GM19328 (cell line): ENCODE measurements at regions not wholly inside any gene's neighbourhood (a gene's known extent, or its start where the extent isn't known, plus 50 kb on each side); places are given as distances from the start of the nearest gene placed in this dataset.

Experiments
- ATAC-seq: cut with Tn5 transposase; IDR thresholded peaks from one replicate; pipeline ENCODE4 v1.9.1; 2021; ENCODE audit warnings: mild to moderate bottlenecking, moderate library complexity; ENCODE audit not compliant: unreplicated experiment

DNA sequence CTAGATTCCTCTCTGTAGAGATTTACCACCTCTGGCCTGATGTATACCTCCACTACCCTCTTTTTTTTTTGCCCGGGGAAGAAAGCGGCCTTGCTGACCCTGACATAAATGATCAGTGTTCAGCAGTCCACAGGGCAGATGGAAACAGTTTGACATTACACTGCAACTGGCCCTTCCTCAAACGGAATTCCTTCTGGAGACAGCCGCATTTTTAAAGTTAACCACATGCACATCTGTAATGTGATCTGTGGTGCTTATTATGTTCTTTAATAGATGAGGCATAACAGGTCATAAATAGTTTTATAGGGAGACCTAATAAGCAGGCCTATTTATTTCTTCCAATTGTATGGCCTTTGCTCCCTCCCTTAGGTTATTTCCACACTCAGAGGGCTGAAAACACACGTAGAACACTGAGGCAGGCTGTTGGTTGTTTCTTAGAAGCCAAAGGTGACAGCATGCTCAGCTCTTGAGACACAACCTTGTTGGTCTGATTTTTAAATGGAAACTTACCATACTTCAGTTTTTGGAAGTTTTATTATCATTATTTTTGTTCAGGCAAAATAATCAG, 84.0 kb upstream of the APC start:
- ATAC-seq, result no peak

DNA sequence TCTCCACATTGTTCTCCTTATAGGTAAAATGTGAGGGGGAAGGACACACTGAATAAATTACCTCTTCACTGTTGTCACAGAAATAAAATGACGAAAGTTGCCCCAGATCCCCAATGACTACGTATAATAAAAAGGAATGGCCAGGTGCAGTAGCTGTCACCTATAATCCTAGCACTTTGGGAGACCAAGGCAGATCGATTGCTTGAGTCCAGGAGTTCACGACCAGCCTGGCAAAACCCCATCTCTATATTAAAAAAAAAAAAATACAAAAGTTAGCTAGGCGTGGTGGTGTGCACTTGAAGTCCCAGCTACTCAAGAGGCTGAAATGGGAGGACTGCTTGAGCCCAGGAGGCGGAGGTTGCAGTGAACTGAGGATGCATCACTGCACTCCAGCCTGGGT, 82.2 kb upstream of the APC start:
- no peak for ATAC-seq

DNA sequence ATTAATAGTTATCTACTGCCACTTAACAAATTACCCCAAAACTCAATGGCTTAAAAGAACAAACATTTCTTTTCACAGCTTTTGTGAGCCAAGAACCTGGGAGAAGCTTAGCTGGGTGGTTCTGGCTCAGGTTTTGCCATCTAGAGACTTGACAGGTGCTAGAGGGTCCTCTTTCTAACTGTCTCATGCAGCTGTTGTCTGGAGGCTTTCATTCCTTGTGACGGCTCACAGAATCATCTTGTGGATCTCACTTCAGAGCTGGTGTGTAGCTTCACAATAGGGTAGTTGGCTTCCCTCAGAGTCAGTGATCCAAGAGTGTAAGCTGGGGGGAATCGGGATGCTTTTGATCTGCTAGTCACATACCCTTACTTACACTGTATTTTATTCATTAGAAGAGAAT, 81.2 kb upstream of the APC start:
- ATAC-seq, result no peak

DNA sequence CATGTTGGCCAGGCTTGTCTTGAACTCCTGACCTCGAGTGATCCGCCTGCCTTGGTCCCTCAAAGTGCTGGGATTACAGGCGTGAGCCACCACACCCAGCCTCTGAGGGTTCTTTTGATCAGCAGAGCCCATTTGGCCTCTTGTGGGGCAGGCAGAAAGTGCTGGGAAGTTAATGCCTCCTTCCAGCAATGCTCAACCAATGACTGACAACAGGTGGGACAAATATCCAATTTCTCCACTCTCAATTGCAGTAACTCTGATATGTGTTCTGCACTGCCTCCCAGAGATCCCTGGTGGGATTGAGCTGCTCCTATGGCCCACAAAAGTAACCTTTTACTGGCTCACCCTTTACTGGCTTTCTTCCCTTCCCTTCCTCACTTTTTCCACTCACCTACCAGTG, 79.9 kb upstream of the APC start:
- ATAC-seq, result no peak

- ATAC-seq, result no peak
Measured at GRCh38 chr5:112660359-112660758, 77.3 kb upstream of the APC start.

GRCh38 chr5:112663146-112663545, 74.5 kb upstream of the APC start:
- no peak for ATAC-seq

GRCh38 chr5:112668016-112668415, 69.7 kb upstream of the APC start:
- ATAC-seq, result no peak

GRCh38 chr5:112668911-112669310, 68.8 kb upstream of the APC start:
- ATAC-seq, result no peak

DNA sequence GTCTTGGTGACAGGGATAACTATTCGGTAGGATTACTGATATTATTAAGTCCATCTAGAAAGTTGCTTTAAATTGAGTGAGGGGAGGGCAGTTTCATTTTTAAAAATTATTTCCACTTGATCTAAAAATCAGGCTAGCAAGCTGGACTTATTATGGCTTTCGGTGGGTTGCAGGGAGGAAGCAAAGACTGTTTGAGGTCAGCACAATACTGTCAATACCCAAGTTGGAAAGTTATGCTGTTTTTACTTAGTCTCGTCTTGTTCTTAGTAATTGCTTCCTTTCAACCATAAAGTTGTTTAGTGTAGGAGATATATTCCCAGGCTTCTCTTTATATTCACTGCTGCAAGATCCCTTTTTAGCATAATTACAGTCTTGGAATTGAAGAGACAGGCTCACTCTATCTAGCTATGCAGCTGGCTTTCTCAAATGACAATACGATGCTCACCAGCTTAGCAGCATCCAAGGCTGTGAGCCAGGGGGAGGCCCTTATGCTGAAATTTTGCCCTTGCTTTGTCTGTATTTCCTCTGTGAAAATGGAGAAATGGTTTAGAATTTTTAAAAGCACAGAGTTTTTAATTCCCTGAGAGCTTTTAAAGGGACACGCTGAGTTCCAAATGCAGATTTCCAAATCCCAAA, 68.2 kb upstream of the APC start:
- no peak for ATAC-seq

DNA sequence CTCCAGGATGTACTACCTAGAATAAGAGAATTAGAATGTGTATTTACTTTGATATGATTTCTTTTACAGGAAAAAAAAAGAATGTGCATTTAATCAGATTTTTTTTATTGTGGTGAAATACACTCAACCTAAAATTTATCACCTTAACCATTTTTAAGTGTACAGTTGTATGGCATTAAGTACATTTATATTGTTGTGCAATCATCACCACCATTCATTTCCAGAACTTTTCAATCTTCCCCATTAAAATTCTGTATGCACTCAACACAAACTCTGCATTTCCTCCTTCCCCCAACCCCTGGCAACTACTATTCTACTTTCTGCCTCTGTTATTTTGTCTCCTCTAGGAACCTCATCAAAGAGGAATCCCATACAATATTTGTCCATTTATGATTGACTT, 66.0 kb upstream of the APC start:
- no peak for ATAC-seq

DNA sequence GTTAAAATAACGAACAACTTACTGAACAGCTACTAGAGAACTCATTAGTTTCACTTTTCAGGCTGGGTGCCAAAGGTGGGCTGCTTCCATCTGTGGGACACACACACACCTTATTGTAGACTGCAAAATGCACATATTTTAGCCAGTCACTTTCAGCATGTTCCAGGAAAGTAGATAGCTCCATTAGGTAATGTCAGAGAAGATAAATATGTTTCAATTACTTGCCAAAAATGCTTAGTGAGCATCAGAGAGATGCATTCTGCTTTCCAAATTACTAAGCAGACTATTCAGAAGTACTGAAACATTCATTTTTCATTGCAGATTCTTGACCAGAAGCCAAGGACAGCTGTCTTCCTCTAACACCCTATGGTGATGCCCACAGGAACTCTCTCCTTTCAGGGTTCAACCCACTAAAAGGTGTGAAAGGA, 56.2 kb upstream of the APC start:
- no peak for ATAC-seq

DNA sequence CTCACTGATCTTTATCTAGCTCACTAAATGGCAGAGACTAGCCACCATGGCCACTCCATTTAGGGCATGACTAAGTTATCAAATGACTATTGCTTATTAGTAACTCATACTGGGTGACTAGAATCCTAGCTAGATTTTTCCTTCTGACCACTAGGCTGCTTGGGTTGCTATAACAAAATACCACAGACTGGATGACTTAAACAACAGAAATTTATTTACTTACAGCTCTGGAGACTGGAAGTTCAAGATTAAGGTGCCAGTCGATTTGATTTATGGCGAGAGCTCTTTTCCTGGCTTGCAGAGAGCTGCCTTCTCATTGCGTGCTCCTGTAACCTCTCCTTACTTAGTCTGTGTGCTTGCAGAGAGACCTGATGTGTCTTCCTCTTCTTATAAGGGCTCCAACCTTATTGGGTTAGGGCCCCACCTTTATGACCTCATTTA, 55.0 kb upstream of the APC start:
- no peak for ATAC-seq

DNA sequence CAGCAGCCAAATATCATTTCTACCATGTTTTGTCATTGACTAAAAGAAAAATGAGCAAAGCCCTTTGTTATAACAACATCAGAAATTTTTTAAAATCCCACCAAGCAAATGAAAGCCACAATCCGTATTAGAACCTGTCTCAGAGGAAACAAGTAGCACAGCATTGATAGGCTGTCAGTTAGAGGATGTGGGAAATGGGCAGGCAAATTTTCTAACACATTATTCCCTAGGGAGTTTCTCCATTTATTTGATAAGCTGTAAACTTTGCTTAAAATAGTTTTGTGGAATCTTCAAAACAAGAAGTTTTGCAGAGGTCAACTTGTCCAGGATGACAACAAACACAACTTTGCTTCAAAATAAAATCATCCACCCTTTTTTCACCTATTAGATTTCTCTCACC, 53.6 kb upstream of the APC start:
- ATAC-seq, result no peak

- ATAC-seq, result no peak
Measured at GRCh38 chr5:112684737-112685136, 52.9 kb upstream of the APC start.

- ATAC-seq, result no peak
Measured at GRCh38 chr5:112685386-112685785, 52.3 kb upstream of the APC start.

GRCh38 chr5:112685931-112686330, 51.8 kb upstream of the APC start:
- no peak for ATAC-seq

DNA sequence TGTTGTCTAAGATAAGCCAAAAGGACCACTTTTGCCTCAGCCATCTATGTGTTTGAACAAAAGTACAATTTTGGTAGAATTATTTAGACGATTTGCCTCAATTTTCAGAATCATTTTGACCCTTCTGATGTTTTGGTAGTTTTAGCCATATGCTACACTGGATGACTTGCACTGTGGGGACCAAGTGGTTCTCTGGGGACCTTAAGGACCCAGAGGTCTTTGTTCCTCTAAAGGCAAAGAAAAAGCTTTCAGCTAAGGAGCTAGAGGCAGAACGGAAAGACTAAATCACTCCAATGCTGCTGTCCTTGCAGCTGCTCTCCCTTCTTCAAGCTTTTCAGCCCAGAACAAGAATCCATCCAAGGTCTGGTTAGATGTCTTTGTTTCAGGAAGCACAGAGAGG, 51.0 kb upstream of the APC start:
- no peak for ATAC-seq

DNA sequence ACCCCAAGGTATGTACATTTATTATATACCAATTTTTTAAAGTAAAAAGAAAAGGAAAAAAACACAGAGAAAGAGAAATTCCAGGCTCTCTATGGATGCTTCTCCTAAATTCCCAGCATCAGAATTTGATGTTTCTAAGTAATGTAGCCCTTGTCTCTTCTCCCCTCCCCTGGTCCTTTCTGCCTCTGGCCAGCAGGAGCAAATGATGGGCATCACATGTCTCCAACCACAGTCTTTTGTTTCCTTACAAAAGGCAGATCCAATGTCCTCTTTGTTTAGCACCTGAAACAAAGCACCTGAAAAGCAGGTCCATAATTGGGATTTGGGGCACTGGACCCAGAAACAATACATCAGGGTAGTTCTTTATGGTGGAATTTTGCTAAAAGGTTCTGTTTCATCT, 50.4 kb upstream of the APC start:
- no peak for ATAC-seq
